ENCODE measurements at regions not wholly inside any gene's neighbourhood (a gene's known extent, or its start where the extent isn't known, plus 50 kb on each side); places are given as distances from the start of the nearest gene placed in this dataset.
"Not testable (repeated sequence)": the region's sequence is repeated elsewhere in the genome, so short reads cannot be mapped to it uniquely, and the experiment has no call there.

- no peak for DNase-seq
These were observed 50.8 kb upstream of the MBOAT1 start for GRCh38 chr6:20263059-20263458.

DNA sequence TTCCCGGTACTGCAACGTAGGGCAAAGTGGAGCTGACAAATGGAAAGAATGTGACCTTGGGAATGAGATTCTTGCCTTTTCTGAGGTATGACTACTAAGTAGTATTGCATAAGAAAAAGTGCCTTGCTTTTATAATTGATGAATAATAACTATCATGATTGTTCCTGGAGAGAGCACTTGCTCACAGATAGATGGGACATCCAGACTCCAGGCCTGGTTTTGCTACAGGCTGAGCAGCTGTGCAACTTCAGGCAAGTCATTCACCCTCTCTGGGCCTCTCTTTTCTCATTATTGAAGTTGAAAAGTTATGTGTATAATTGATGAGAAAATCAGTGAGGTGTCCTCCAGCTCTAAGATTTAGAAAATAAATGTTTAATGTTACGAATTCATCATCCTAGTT, 53.6 kb upstream of the MBOAT1 start:
- DNase-seq: no peak

- DNase-seq: no peak
These were observed 54.8 kb upstream of the MBOAT1 start for GRCh38 chr6:20266851-20267608.

DNA sequence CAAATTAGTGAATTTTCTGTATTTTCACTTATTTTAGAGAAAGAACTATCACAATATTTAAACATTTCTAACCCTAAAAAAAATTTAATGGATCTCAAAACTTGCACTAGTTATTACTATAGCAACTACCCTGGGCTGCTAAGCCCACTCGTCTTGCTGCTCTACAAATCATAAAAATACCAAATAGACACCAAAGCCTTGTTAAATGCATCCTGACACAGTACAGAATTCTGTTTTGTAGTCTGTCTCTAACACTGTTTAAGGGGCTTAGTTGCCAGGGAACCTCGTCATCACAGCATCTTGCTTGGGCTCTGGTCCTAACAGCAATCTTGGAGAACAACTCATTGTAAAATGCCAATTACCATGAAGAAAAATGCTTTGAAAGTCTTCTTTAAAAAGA, 56.9 kb upstream of the MBOAT1 start:
- no peak for DNase-seq

DNA sequence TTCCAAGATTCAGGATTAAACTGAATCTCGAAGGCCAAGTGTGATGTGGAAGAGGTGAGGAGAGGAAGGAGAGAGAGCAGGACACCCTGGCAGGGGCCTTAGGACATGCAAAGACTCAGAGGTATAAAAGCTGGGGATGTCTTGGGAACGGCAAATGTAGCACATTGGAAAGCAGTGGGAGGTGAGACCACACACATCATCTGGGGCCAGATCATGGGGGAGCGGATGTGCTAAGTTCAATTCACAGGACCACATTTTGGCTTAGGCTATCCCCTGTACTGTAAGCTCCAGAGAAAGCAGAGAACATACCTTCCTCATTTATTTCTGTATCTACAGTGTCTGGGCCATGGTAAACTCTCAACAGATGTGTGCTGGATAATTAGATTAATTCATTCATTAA, 59.5 kb upstream of the MBOAT1 start:
- DNase-seq: no peak

- no peak for DNase-seq
These were observed 61.9 kb upstream of the MBOAT1 start for GRCh38 chr6:20274137-20274536.

GRCh38 chr6:20275837-20276236, 63.6 kb upstream of the MBOAT1 start:
- DNase-seq: not testable (repeated sequence)

DNA sequence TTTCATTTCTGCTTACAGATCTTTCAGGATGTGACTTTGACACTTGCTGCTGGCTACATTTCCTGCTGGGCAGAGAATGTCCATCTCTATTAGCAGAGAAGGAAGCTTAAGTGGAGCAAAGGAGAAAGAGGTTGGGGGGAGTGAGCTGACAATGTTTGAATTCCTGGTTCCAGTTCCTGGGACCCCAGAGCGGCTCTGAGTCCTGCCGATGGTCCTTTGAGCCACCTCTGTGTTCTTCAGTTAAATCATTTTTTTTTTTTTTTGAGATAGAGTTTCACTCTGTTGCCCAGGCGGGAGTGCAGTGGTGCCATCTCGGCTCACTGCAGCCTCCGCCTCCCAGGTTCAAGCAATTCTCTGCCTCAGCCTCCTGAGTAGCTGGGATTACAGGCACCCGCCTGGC, 65.5 kb upstream of the MBOAT1 start:
- DNase-seq: not testable (repeated sequence)

DNA sequence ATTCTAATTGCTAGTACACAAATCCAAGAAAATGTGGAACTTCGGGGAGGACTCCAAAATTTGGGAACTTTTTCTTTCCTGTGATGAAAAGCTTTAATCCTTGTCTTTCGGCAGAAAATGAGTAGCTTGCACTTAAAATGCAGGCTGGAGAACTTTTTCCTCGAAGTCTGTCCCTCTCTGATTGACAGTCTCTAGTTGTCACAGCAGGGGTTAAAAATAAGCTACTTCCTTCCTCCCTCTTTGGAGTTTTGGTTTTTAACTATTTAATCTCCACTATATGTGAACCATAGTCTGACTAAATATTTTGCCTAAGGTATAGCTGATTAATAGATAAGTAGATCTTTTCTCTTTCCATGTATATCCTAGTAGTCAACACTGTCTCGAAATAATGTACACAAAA, 66.8 kb upstream of the MBOAT1 start:
- no peak for DNase-seq

DNA sequence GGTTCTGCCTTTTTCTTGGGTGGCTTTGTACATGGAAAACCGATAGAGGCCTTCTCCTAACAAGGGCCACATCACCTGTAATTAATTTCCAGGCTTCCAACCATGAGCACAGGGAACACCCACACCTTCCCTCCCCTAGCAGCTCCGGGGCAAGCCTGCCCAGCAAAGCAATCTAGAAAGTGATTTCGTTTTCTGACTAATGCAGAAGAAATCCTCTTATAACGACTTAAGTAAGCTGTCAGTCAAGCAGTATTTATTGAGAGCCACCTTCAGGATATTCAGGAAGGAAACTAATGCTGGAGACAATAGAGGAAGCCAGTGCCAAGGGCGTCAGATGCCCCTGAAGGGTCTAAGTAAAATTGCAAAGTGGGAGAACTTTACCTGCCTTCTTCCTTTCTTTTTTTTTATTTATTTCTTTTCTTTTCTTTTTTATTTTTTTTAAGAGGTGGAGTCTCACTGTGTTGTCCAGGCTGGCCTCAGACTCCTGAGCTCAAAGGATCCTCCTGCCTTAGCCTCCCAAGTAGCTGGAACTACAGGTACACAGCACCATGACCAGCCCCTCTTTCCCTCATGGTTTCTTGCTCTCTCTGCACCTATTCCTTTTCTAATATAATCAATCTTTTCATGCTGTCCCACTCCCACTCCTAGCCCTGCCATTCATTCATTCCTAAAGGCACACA, 67.5 kb upstream of the MBOAT1 start:
- no peak for DNase-seq

DNA sequence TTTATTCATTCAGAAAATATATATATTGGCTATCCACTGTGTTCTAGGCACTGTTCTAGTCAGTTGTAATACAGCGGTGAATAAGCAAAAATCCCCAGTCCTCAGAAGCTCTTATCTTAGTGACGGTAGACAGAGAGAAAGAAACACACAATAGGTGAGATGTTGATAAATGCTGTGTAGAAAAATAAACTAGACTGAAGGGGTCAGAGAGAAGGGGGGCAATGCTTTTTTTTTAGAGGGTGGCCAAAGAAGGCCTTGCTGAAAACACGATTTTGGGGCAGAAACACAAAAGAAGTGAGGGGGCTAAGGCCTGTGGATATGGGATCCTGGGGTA, 68.0 kb upstream of the MBOAT1 start:
- DNase-seq: no peak

DNA sequence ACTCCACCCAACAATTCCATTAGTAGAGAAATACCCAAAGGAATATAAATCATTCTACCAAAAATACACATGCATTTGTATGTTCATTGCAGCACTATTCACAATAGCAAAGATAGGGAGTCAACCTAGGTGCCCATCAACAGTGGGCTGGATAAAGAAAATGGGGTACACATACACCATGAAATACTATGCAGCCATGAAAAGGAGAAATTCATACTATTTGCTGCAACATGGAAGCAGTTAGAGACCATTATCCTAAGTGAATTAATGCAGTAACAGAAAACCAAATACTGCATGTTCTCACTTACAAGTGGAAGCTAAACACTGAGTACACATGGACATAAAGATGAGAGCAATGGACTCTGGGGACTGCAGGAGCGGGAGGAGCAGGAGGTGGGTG, 72.4 kb upstream of the MBOAT1 start:
- DNase-seq: no peak

DNA sequence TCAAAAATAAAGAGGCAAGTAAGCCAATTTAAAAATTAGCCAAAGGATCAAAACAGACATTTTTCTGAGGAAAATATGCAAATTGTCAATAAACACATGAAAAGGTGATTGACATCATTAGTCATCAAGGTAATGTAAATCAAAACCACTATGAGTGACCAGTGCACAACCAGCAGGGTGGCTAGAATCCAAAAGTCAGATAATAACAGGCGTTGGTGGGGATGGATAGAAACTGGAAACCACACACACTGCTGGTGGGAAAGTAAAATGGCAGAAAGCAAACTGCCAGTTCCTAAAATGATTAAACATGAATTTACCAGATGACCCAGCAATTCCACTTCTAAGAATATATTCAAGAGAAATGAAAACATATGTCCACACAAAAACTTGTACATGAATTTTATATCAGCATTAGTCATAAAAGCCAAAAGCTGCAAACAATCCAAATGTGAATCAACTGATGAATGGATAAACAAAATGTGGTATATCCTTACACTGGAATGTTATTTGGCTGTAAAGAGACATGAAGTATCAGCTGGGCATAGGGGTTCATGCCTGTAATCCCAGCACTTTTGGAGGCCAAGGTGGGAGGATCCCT, 74.8 kb upstream of the MBOAT1 start:
- no peak for DNase-seq

DNA sequence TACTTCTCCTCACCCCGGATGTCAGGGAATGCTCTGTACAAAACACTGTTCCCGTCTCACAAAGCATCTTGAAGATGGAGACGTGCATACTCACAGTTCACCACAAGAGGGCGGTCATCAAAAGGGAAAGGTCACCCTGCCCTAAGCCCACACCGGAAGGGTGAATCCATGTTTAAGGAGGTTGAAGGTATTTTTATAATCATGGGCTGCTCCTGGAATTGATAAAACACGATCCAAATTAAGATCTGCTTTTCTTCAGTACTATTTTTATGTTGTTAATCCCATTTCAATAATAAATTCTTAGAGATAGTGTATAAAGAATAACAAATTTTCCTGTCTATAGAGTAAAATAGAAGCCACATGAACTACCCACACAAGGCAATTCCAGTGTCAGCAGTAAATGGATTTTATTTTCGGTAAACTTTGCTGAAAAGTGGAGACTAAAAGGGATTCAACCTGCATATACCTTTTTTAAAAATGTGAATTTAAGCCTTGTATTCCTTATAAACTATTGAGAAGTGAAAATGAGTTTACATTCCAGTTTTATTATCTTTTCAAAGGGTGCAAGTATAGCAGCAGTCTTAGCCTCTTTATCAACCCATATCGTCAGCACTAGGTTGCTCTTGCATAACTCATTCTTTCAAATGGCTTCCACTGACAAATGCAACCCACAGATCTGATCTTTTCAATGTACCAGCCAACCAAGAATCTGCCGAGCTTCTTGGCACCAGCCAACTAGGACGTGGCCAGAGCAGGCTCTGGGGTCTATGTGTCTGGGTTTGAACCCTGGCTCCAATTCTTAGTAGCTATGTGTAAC, 79.7 kb upstream of the MBOAT1 start:
- peak; percentile 87 for DNase-seq

- no peak for DNase-seq
These were observed 80.6 kb upstream of the MBOAT1 start for GRCh38 chr6:20292905-20293304.

DNA sequence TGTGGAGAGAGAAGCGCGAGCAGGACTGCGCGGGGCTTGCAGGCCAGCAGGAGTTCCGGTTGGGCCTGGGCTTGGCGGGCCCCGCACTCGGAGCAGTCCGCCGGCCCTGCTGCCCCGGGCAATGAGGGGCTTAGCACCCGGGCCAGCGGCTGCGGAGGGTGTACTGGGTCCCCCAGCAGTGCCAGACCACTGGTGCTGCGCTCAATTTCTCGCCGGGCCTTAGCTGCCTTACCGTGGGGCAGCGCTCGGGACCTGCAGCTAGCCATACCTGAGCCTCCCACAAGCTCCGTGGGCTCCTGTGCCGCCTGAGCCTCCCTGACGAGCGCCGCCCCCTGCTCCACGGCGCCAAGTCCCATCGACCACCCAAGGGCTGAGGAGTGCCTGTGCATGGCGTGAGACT, 89.0 kb upstream of the MBOAT1 start:
- no peak for DNase-seq

- DNase-seq: no peak
These were observed 89.9 kb upstream of the MBOAT1 start for GRCh38 chr6:20302168-20302567.

DNA sequence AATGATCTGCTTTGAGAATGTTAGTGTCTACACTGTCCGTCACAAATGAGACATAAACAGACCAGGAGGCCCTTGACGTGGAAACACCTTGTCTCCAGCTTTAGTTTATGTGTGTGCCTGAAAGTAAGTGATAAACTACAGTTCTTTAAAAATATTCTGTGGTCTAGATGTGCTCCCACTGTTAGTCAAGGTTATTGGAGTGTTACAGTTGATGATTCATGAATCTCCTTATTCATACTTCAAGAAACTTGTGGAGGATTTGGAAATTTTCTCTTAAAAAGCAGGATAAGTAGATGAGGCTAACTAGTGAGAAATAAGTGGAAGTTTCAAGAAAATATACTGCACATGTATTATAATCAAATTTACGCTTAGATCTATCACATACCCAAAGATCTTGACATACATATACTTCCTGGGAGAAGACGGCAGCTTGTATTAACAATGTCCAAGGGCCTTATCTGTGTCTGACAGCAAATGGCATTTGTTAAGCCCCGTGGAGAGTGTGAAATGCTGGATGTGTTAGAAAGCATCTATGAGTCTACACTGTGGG, 90.5 kb upstream of the MBOAT1 start:
- no peak for DNase-seq

- DNase-seq: no peak
These were observed 94.2 kb upstream of the MBOAT1 start for GRCh38 chr6:20306491-20306890.

DNA sequence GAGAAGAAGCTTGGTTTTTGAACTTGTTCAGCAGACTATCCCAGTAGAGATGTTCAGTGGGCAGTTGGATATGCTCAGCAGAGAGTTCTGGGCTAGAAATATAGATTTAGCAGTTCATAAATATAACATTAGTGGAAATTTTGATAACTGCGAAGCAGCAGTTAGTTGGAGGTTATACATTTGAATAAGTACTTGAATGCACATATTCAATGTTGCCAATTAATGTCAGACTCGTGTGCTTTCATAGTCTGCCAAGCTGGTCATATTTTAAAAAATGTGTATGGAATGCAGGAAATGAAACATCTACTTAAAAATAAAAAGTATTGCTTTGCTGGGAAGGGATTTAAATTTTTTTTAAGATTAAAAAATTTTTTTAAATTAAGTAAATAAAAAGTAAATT, 92.5 kb upstream of the E2F3 start:
- DNase-seq: no peak

GRCh38 chr6:20310185-20310584, 91.5 kb upstream of the E2F3 start:
- no peak for DNase-seq

GRCh38 chr6:20312606-20313005, 89.1 kb upstream of the E2F3 start:
- no peak for DNase-seq

DNA sequence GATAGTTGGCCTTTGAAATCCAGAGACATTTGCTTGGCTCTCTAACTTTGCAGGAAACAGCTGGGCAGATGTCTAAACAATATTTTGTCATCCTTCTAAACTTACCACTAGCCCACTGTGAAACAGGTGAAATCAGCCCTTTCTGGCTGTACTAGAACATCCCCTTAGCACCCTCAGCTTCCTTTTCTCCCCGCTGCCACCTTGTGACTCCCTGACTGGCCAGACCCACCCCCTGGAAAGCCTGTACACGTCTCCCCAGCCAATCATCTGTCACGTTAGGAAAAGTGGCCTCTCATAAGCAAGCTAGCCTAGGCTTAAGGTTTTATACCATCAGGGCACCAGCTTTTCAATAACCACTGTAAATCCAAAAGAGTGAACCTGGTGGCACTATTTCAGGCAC, 88.6 kb upstream of the E2F3 start:
- no peak for DNase-seq
